ENCODE measurements at regions not wholly inside any gene's neighbourhood (a gene's known extent, or its start where the extent isn't known, plus 50 kb on each side); places are given as distances from the start of the nearest gene placed in this dataset.
"Not testable (repeated sequence)": the region's sequence is repeated elsewhere in the genome, so short reads cannot be mapped to it uniquely, and the experiment has no call there.

GRCh38 chr1:81183553-81183952, 617.2 kb upstream of the ADGRL2 start:
- peak overlapping the region; percentile 61 for H3K4me2 ChIP-seq (ENCODE audit: low read depth, low read length, poor library complexity, severe bottlenecking)
- H3K4me3 ChIP-seq (ENCODE audit: insufficient read depth, low read length, poor library complexity, severe bottlenecking), result peak overlapping the region; percentile 22
- H3K36me3 ChIP-seq (ENCODE audit: low read length), result no peaks in the 10 kb centered on the region
- H3K9me3 ChIP-seq (ENCODE audit: insufficient read depth, low read length), result no peaks in the 10 kb centered on the region
- peak overlapping the region; percentile 89 for H2AFZ ChIP-seq (ENCODE audit: low read depth, low read length, severe bottlenecking)
- H3F3A ChIP-seq (ENCODE audit: insufficient read depth), result no peaks in the 10 kb centered on the region
- no peak overlapping the region for H3K27ac ChIP-seq (ENCODE audit: low read depth, low read length)
- no peaks in the 10 kb centered on the region for H4K20me1 ChIP-seq (ENCODE audit: low read depth, low read length)
- TF ChIP-seq EZH2phosphoT487 (conservative IDR thresholded peaks at IDR 0.05; ENCODE audit: low read length), result no peak
- TF ChIP-seq, protein P1, sequence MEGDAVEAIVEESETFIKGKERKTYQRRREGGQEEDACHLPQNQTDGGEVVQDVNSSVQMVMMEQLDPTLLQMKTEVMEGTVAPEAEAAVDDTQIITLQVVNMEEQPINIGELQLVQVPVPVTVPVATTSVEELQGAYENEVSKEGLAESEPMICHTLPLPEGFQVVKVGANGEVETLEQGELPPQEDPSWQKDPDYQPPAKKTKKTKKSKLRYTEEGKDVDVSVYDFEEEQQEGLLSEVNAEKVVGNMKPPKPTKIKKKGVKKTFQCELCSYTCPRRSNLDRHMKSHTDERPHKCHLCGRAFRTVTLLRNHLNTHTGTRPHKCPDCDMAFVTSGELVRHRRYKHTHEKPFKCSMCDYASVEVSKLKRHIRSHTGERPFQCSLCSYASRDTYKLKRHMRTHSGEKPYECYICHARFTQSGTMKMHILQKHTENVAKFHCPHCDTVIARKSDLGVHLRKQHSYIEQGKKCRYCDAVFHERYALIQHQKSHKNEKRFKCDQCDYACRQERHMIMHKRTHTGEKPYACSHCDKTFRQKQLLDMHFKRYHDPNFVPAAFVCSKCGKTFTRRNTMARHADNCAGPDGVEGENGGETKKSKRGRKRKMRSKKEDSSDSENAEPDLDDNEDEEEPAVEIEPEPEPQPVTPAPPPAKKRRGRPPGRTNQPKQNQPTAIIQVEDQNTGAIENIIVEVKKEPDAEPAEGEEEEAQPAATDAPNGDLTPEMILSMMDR (IDR thresholded peaks at IDR 0.05; ENCODE audit: insufficient read depth, low read length, poor library complexity, severe bottlenecking), result no peak
- peak overlapping the region; percentile 27; the same call in 1 of the 2 replicates for H3K9ac ChIP-seq (ENCODE audit: low read length)
- H3K27me3 ChIP-seq (ENCODE audit: low read length), result no peaks in the 10 kb centered on the region
- H3K79me2 ChIP-seq (ENCODE audit: insufficient read depth, low read length), result no peaks in the 10 kb centered on the region
- H3K9me2 ChIP-seq (replicated peaks; ENCODE audit: insufficient read depth, low read length), result no peaks in the 10 kb centered on the region

DNA sequence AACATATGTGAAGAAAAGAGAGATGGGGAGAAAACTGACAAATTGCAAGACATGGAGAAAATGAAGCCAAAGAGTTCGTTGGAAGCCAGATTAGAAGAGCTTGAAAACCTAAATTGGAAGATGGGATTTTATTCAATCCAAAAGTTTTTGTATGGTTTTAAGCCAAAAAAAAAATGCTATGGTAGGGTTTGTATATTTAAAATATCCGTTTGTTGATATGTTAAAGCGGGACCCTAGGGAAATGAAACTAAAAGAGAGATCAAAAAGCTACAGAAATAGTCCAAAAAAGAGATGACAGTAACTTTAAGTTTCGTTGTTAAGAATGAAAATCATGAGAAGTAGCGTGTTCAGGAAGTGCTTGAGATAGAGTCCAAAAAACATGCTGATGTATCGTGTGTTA, 617.7 kb upstream of the ADGRL2 start:
- no peak for TF ChIP-seq EZH2phosphoT487 (conservative IDR thresholded peaks at IDR 0.05; ENCODE audit: low read length)
- TF ChIP-seq, protein P1 (IDR thresholded peaks at IDR 0.05; ENCODE audit: insufficient read depth, low read length, poor library complexity, severe bottlenecking), result no peak
- peak overlapping the region; percentile 89 for H2AFZ ChIP-seq (ENCODE audit: low read depth, low read length, severe bottlenecking)
- H4K20me1 ChIP-seq (ENCODE audit: low read depth, low read length), result no peaks in the 10 kb centered on the region
- H3K9me2 ChIP-seq (replicated peaks; ENCODE audit: insufficient read depth, low read length), result no peaks in the 10 kb centered on the region
- H3K27ac ChIP-seq (ENCODE audit: low read depth, low read length), result no peak overlapping the region; the same call in 1 of the 2 replicates
- H3K27me3 ChIP-seq (ENCODE audit: low read length), result no peaks in the 10 kb centered on the region
- peak overlapping the region; percentile 22 for H3K4me3 ChIP-seq (ENCODE audit: insufficient read depth, low read length, poor library complexity, severe bottlenecking)
- no peaks in the 10 kb centered on the region for H3K36me3 ChIP-seq (ENCODE audit: low read length)
- H3K79me2 ChIP-seq (ENCODE audit: insufficient read depth, low read length), result no peaks in the 10 kb centered on the region
- peak overlapping the region; percentile 61 for H3K4me2 ChIP-seq (ENCODE audit: low read depth, low read length, poor library complexity, severe bottlenecking)
- H3F3A ChIP-seq (ENCODE audit: insufficient read depth), result no peaks in the 10 kb centered on the region
- no peaks in the 10 kb centered on the region for H3K9me3 ChIP-seq (ENCODE audit: insufficient read depth, low read length)
- H3K9ac ChIP-seq (ENCODE audit: low read length), result peak overlapping the region; percentile 27; the same call in 1 of the 2 replicates

- Histone ChIP-seq H2AFZ (ENCODE audit: low read depth, low read length, severe bottlenecking) (no peak overlapping the region), H3K36me3 (ENCODE audit: low read length) (no peaks in the 10 kb centered on the region), H3K27ac (ENCODE audit: low read depth, low read length) (no peak overlapping the region), H3F3A (ENCODE audit: insufficient read depth) (no peaks in the 10 kb centered on the region), H3K9me2 (replicated peaks; ENCODE audit: insufficient read depth, low read length) (no peaks in the 10 kb centered on the region), H3K27me3 (ENCODE audit: low read length) (no peaks in the 10 kb centered on the region), H4K20me1 (ENCODE audit: low read depth, low read length) (no peaks in the 10 kb centered on the region), H3K79me2 (ENCODE audit: insufficient read depth, low read length) (no peaks in the 10 kb centered on the region), H3K4me2 (ENCODE audit: low read depth, low read length, poor library complexity, severe bottlenecking) (no peak overlapping the region), H3K9ac (ENCODE audit: low read length) (no peak overlapping the region), H3K9me3 (ENCODE audit: insufficient read depth, low read length) (no peaks in the 10 kb centered on the region), H3K4me3 (ENCODE audit: insufficient read depth, low read length, poor library complexity, severe bottlenecking) (no peak overlapping the region)
- no peak for TF ChIP-seq EZH2phosphoT487 (conservative IDR thresholded peaks at IDR 0.05; ENCODE audit: low read length)
- TF ChIP-seq, protein P1 (IDR thresholded peaks at IDR 0.05; ENCODE audit: insufficient read depth, low read length, poor library complexity, severe bottlenecking), result no peak
Measured at GRCh38 chr1:81179242-81179641, 621.5 kb upstream of the ADGRL2 start.

DNA sequence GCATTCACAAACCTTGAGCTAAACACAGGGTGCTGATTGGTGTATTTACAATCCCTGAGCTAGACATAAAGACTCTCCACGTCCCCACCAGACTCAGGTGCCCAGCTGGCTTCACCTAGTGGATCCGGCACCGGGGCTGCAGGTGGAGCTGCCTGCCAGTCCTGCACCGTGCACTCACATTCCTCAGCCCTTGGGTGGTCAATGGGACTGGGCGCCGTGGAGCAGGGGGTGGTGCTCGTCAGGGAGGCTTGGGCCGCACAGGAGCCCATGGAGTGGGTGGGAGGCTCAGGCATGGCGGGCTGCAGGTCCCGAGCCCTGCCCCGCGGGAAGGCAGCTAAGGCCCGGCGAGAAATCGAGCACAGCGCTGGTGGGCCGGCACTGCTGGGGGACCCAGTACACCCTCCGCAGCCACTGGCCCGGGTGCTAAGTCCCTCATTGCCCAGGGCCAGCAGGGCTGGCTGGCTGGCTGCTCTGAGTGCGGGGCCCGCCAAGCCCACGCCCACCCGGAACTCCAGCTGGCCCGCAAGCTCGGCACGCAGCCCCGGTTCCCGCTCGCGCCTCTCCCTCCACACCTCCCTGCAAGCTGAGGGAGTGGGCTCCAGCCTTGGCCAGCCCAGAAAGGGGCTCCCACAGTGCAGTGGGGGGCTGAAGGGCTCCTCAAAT, 622.2 kb upstream of the ADGRL2 start:
- not testable (repeated sequence) for H3K4me2 ChIP-seq (ENCODE audit: low read depth, low read length, poor library complexity, severe bottlenecking); H3K79me2 ChIP-seq (ENCODE audit: insufficient read depth, low read length); H4K20me1 ChIP-seq (ENCODE audit: low read depth, low read length); H3K36me3 ChIP-seq (ENCODE audit: low read length); H3K9me2 ChIP-seq (replicated peaks; ENCODE audit: insufficient read depth, low read length); H3K27ac ChIP-seq (ENCODE audit: low read depth, low read length); H3F3A ChIP-seq (ENCODE audit: insufficient read depth); H2AFZ ChIP-seq (ENCODE audit: low read depth, low read length, severe bottlenecking); H3K9me3 ChIP-seq (ENCODE audit: insufficient read depth, low read length); H3K4me3 ChIP-seq (ENCODE audit: insufficient read depth, low read length, poor library complexity, severe bottlenecking); H3K27me3 ChIP-seq (ENCODE audit: low read length); H3K9ac ChIP-seq (ENCODE audit: low read length)

All from SU-DHL-6 (cell line).